Upper lobe of right lung (tissue), 1 donor: ENCODE measurements at regions not wholly inside any gene's neighbourhood (a gene's known extent, or its start where the extent isn't known, plus 50 kb on each side); places are given as distances from the start of the nearest gene placed in this dataset.

Source experiments
- ATAC-seq: fragments of 200-7000 bp; cut with Tn5 transposase; one replicate; pipeline ENCODE4 v1.9.1; 2020; ENCODE audit warnings: mild to moderate bottlenecking, moderate library complexity
- DNase-seq: peaks from one replicate; pipeline ENCODE4 v3.0.0-alpha.2; 2020
- H3K27ac ChIP-seq: fragments of 200-600 bp; one replicate; pipeline ENCODE4 v1.8.0; 2022
- H3K27me3 ChIP-seq: fragments of 200-600 bp; one replicate; pipeline ENCODE4 v1.8.0; 2022; ENCODE audit warnings: mild to moderate bottlenecking
- H3K36me3 ChIP-seq: fragments of 200-600 bp; one replicate; pipeline ENCODE4 v1.8.0; 2022
- H3K4me1 ChIP-seq: fragments of 200-600 bp; one replicate; pipeline ENCODE4 v1.8.0; 2022
- H3K4me3 ChIP-seq: fragments of 200-600 bp; one replicate; pipeline ENCODE4 v1.8.0; 2022; ENCODE audit warnings: mild to moderate bottlenecking
- H3K9me3 ChIP-seq: fragments of 200-600 bp; one replicate; pipeline ENCODE4 v1.8.0; 2022
- intact Hi-C: fragments of 100-400 bp; cut with DNase I; formaldehyde crosslinking; loops from one replicate; pipeline ENCODE4 v1.11.0; 2022
- TF ChIP-seq, protein P1 (sequence below): fragments of 200-600 bp; IDR thresholded peaks from one replicate; pipeline ENCODE4 v1.8.0; 2022; ENCODE audit warnings: antibody characterized with exemption
- donor health status: DM: no; HTN: yes; CAD: no; lungs with severe emphysema.

DNA sequence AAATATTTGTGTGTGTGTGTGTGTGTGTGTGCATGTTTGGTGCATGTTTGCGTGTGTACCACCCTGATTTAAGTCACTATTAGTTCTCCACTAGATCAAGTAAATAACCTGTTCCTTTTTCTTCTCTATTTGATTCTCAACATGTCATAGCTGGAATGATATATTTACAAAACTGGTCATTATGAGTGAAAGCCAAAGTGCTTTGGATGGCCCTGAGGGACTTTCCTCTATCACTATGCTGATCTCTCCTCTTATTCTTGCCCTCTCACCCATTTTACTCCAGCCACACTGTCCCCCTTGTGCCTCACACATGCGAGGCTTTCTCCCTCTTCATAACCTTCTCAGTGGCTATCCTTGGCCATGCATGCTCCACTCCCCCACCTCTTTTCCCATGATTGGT is 144.6 kb upstream of the NMUR2 start:
- TF ChIP-seq, protein P1, sequence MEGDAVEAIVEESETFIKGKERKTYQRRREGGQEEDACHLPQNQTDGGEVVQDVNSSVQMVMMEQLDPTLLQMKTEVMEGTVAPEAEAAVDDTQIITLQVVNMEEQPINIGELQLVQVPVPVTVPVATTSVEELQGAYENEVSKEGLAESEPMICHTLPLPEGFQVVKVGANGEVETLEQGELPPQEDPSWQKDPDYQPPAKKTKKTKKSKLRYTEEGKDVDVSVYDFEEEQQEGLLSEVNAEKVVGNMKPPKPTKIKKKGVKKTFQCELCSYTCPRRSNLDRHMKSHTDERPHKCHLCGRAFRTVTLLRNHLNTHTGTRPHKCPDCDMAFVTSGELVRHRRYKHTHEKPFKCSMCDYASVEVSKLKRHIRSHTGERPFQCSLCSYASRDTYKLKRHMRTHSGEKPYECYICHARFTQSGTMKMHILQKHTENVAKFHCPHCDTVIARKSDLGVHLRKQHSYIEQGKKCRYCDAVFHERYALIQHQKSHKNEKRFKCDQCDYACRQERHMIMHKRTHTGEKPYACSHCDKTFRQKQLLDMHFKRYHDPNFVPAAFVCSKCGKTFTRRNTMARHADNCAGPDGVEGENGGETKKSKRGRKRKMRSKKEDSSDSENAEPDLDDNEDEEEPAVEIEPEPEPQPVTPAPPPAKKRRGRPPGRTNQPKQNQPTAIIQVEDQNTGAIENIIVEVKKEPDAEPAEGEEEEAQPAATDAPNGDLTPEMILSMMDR, result no peak
- Histone ChIP-seq H3K27ac (no peak overlapping the region), H3K9me3 (no peaks in the 10 kb centered on the region), H3K36me3 (no peaks in the 10 kb centered on the region), H3K4me1 (no peaks in the 10 kb centered on the region), H3K27me3 (no peaks in the 10 kb centered on the region), H3K4me3 (no peak overlapping the region)
- intact Hi-C loops, result no loop called here
- no peak for DNase-seq
- ATAC-seq, result no peak

DNA sequence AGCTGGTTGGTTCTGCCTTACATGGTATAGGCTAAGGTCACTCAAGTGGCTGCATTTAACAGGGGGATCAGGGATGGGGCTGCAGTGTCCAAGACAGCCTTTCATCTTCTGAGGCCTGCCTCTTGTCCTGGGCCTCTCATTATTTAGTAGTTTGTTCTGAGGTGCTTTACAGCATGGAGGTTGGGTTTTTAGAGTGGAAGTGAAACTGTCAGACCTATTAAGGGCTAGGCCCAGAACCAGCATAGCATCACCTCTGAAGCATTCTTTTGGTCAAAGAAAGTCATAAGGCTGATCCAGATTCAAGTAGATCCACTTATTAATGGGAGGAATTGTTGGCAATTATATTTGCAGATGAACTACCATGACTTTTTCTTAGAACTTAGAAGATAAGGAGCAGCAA is 146.0 kb upstream of the NMUR2 start:
- Histone ChIP-seq H3K36me3 (no peaks in the 10 kb centered on the region), H3K4me1 (no peaks in the 10 kb centered on the region), H3K4me3 (no peak overlapping the region), H3K27me3 (no peaks in the 10 kb centered on the region), H3K9me3 (no peaks in the 10 kb centered on the region), H3K27ac (no peak overlapping the region)
- DNase-seq, result no peak
- intact Hi-C loops, result no loop called here
- no peak for ATAC-seq
- TF ChIP-seq, protein P1, result no peak

DNA sequence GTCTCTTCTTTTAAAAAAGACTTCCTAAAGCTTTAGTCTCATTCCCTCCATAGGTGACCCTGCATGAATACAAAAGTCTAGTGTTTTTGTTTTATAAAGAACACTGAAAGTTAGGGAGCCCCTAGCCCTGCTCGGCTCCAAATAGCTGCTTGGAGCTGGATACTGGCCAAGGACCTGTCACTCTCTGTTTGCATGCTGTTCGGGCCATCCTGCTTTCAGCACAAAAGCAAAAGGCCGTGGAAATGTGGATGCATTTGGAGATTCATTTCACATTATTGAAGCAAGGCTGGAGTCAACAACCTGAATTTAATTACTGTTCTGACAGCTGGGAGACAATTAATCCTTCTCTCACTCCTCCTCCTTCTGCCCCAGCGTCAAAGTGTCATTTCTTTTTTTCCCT is 151.7 kb upstream of the NMUR2 start:
- Histone ChIP-seq H3K27ac (no peak overlapping the region), H3K4me1 (no peaks in the 10 kb centered on the region), H3K4me3 (no peak overlapping the region), H3K9me3 (no peaks in the 10 kb centered on the region), H3K36me3 (no peaks in the 10 kb centered on the region), H3K27me3 (no peaks in the 10 kb centered on the region)
- ATAC-seq, result no peak
- intact Hi-C loops, result no loop called here
- DNase-seq, result no peak
- TF ChIP-seq, protein P1, result no peak

DNA sequence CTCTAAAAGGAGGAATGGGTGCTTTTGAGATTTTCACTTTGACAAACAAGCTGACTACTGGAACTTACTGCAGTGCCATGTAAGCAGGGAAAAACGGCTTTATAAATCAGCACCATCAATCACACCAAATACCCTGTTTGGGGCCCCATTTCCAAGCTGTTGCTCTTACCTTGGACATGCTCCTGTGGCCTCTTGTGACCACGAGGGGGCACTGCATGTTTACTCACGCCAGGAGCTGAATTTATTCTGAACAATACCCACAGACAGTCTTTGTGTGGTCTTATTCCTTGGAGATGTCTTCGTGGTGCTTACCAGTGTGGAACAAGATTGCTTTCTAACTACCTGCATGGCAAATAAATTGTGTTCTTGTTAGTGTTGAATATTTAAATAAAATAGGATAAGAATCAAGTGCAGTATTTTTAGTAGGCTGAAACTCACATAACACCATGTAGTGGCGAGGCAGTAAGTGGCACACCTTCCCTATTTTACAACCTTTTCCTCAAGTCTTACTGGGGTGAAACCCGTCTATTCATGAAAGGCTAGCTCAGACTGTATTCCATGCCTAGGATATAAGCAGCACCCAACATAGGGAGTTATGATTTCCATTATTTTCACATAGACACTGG is 155.5 kb upstream of the NMUR2 start:
- Histone ChIP-seq H3K4me3 (no peak overlapping the region), H3K9me3 (no peaks in the 10 kb centered on the region), H3K36me3 (no peaks in the 10 kb centered on the region), H3K4me1 (no peaks in the 10 kb centered on the region), H3K27me3 (no peaks in the 10 kb centered on the region), H3K27ac (no peak overlapping the region)
- intact Hi-C loops, result no loop called here
- DNase-seq (peak; percentile 70), ATAC-seq (peak; percentile 68)
- TF ChIP-seq, protein P1, result peak; percentile 78

DNA sequence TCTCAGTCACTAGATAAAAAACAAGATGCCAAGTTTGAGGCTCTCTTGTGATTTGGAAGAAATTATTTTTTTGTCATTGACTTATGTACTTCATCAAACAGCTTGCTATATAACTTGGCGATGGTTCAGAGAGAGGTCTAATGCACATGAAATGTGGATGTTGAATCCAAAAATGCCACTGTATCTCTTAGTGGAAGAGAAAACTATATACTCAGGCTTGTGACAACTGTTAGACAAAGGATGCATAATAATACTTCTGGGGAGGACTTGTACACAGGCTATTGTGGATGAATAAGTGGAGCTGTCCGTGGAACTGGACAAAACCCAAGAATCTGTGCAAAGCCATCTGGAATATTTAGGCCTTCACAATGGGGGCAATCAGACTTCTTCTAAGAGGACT is 162.9 kb upstream of the NMUR2 start:
- H3K4me3 ChIP-seq, result no peak overlapping the region
- intact Hi-C loops, result no loop called here
- ATAC-seq, result no peak
- TF ChIP-seq, protein P1, result no peak
- no peak for DNase-seq
- no peaks in the 10 kb centered on the region for H3K9me3 ChIP-seq
- H3K27me3 ChIP-seq, result no peaks in the 10 kb centered on the region
- H3K27ac ChIP-seq, result no peak overlapping the region
- H3K36me3 ChIP-seq, result no peaks in the 10 kb centered on the region
- H3K4me1 ChIP-seq, result no peaks in the 10 kb centered on the region

DNA sequence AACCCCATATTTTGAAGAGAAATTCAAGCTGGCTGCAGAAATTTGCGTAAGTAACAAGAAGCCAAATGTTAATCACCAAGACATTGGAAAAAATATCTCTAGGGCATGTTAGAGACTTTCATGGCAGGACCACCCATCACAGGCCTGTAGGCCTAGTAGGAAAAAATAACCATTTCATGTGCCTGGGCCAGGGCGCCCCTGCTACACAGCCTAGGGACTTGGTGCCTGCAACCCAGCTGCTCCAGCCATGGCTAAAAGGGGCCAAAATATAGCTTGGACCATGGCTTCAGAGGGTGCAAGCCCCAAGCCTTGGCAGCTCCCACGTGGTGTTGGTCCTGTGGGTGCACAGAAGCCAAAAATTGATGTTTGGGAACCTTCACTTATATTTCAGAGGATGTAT is 167.7 kb upstream of the NMUR2 start:
- DNase-seq (no peak), ATAC-seq (no peak)
- Histone ChIP-seq H3K27ac (no peak overlapping the region), H3K4me3 (no peak overlapping the region), H3K36me3 (no peaks in the 10 kb centered on the region), H3K4me1 (no peaks in the 10 kb centered on the region), H3K27me3 (no peaks in the 10 kb centered on the region), H3K9me3 (no peaks in the 10 kb centered on the region)
- intact Hi-C loops, result no loop called here
- TF ChIP-seq, protein P1, result no peak
